GM19452 (cell line): ENCODE measurements at regions not wholly inside any gene's neighbourhood (a gene's known extent, or its start where the extent isn't known, plus 50 kb on each side); places are given as distances from the start of the nearest gene placed in this dataset.
"Not testable (repeated sequence)": the region's sequence is repeated elsewhere in the genome, so short reads cannot be mapped to it uniquely, and the experiment has no call there.

ENCODE experiments used
- ATAC-seq: cut with Tn5 transposase; IDR thresholded peaks from one replicate; pipeline ENCODE4 v1.9.1; 2021; ENCODE audit not compliant: unreplicated experiment

- no peak for ATAC-seq
These were observed 169.2 kb downstream of the LNPK start for GRCh38 chr2:175832866-175833265.

- no peak for ATAC-seq
These were observed 172.3 kb downstream of the LNPK start for GRCh38 chr2:175829741-175830140.

GRCh38 chr2:175827856-175828255, 174.2 kb downstream of the LNPK start:
- no peak for ATAC-seq

GRCh38 chr2:175824243-175824642, 177.8 kb downstream of the LNPK start:
- ATAC-seq = no peak

- ATAC-seq = no peak
These were observed 178.4 kb downstream of the LNPK start for GRCh38 chr2:175823707-175824073.

GRCh38 chr2:175823002-175823706, 178.9 kb downstream of the LNPK start:
- no peak for ATAC-seq

- no peak for ATAC-seq
These were observed 184.8 kb downstream of the LNPK start for GRCh38 chr2:175817221-175817620.

- no peak for ATAC-seq
These were observed 186.5 kb downstream of the LNPK start for GRCh38 chr2:175815537-175815936.

- no peak for ATAC-seq
These were observed 190.1 kb downstream of the LNPK start for GRCh38 chr2:175811971-175812370.

- ATAC-seq = no peak
These were observed 193.2 kb downstream of the LNPK start for GRCh38 chr2:175808858-175809257.

GRCh38 chr2:175808078-175808477, 194.0 kb downstream of the LNPK start:
- no peak for ATAC-seq

GRCh38 chr2:175807031-175807873, 194.8 kb downstream of the LNPK start:
- no peak for ATAC-seq

- ATAC-seq = no peak
These were observed 195.5 kb downstream of the LNPK start for GRCh38 chr2:175806570-175806969.

- ATAC-seq = no peak
These were observed 196.0 kb downstream of the LNPK start for GRCh38 chr2:175806125-175806490.

- ATAC-seq = no peak
These were observed 196.5 kb downstream of the LNPK start for GRCh38 chr2:175805442-175806124.

GRCh38 chr2:175804122-175804521, 197.9 kb downstream of the LNPK start:
- no peak for ATAC-seq

- ATAC-seq = not testable (repeated sequence)
These were observed 205.6 kb downstream of the LNPK start for GRCh38 chr2:175796422-175796821.

- no peak for ATAC-seq
These were observed 208.4 kb downstream of the LNPK start for GRCh38 chr2:175793648-175794047.

GRCh38 chr2:175792881-175793280, 209.2 kb downstream of the LNPK start:
- ATAC-seq = no peak

GRCh38 chr2:175792199-175792598, 209.9 kb downstream of the LNPK start:
- ATAC-seq = no peak

GRCh38 chr2:175786471-175787124, 215.5 kb downstream of the LNPK start:
- no peak for ATAC-seq
